NCI-H774 (cell line): ENCODE measurements at regions not wholly inside any gene's neighbourhood (a gene's known extent, or its start where the extent isn't known, plus 50 kb on each side); places are given as distances from the start of the nearest gene placed in this dataset.

ENCODE experiments used
- DNase-seq: peaks from one replicate; lab custom pipeline; 2025; lab: John Stamatoyannopoulos, UW

DNA sequence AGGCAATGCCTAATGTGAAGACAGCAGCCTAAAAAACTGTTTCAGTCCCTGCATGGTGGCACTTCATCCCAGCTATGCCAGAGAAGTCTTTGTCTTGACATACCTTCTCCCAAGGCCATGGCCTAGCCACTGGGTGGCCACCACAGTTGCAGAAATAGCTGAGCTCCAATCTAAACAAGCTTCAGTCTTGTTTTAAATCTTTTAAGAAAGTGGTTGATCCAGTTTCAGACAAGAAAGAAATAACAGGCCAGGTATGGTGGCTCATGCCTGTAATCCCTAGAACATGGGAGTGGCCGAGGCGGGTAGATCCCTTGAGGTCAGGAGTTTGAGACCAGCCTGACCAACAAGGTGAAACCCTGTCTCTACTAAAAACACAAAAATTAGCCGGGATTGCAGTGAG is 600.0 kb upstream of the PLXNA2 start:
- DNase-seq = no peak

DNA sequence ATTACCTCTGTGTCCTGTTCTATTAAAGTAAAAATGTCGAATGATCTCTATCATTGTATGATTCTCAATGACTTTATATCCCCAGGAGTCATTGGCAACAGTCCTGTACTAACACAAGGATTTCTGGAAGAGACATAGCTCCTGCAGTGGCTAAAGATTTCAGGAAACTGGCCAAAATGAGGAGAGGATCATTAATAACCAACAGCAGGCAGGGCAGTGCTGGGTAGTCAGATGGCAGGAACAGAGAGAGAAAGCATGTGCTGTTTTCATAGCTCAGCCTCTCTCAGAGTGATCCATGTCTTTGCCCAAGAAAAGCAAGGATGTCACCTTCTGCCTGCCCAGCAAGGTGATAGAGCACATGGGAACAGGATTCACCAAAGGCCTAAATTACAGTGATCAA is 604.7 kb upstream of the PLXNA2 start:
- DNase-seq = no peak

GRCh38 chr1:208850442-208850841 is 606.3 kb upstream of the PLXNA2 start:
- no peak for DNase-seq

- DNase-seq = no peak
These were observed 607.2 kb upstream of the PLXNA2 start for GRCh38 chr1:208851366-208851765.

DNA sequence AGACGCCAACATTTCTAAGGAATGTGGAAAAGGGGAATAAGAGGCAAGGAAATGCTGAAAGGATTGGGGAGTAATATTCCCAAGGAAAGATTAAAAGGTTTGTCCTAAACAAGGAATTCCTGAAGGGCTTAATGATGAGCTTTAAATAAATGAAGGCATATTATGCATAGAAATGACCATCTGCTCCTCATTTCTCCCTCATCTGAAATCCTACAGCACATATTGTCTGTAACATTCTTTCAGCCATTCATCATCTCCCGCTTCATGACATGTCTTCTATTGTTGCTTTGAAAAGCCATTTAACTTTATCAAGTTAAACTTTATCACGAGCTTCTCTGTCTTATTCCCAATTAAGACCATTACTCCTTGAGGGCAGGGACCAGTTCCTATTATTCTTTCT is 608.7 kb upstream of the PLXNA2 start:
- no peak for DNase-seq

DNA sequence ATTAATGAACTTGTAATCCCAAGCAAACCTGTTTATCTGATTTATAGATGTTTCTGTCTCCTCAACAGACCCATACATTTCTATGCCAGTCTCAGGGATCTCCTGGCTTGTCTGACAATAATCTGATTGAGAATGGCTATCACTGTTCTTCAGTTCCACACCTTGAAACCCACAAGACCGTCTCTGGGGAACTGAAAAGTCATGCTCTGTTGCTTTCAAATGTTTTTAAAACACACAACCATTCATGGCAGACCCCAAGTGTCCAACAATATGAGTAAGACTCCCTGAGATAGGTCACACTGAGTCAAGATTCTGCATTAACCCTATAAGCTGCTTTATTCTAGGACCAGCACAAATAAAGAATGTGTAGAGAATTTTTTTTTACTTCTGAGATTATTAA is 611.2 kb upstream of the PLXNA2 start:
- DNase-seq = no peak

DNA sequence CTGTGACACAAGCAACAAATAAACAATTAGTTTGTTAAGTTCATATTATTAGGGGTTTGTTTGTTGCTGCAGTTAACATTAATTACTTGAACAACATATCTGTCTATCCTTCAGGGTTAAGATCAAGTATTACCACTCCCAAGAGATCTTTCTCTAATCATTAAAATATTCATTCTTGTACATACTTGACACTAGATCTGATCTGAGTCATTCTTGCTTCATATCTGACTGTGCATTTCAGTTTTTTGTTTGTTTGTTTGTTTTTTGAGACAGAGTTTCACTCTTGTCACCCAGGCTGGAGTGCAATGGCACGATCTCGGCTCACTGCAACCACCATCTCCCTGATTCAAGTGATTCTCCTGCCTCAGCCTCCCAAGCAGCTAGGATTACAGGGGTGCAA is 613.3 kb upstream of the PLXNA2 start:
- no peak for DNase-seq

- DNase-seq = no peak
These were observed 614.6 kb upstream of the PLXNA2 start for GRCh38 chr1:208858738-208859137.

GRCh38 chr1:208864366-208864965 is 620.3 kb upstream of the PLXNA2 start:
- no peak for DNase-seq

- DNase-seq = no peak
These were observed 622.3 kb upstream of the PLXNA2 start for GRCh38 chr1:208866386-208866955.

- no peak for DNase-seq
These were observed 624.4 kb upstream of the PLXNA2 start for GRCh38 chr1:208868554-208868953.

DNA sequence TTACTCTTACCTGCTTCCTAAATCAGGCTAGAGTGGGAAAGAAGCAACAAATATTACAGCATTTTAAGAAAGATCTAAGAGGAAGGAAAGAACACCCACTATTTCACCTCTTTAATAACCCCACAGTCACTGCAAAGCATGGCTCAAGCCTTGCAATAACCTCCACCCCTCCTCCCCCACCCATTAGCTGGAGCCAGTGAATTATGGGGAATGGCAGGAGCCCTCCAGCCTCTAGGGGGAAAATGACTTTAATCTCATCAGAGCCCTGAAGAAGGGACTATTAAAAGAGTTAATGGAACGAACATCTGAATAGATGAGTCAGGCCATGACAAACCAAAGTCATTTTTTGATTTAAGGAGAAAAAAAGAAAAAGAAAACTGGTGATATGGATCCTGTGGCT is 630.7 kb upstream of the PLXNA2 start:
- no peak for DNase-seq

GRCh38 chr1:208879022-208879421 is 634.8 kb upstream of the PLXNA2 start:
- no peak for DNase-seq

- no peak for DNase-seq
These were observed 636.4 kb upstream of the PLXNA2 start for GRCh38 chr1:208880433-208881100.

DNA sequence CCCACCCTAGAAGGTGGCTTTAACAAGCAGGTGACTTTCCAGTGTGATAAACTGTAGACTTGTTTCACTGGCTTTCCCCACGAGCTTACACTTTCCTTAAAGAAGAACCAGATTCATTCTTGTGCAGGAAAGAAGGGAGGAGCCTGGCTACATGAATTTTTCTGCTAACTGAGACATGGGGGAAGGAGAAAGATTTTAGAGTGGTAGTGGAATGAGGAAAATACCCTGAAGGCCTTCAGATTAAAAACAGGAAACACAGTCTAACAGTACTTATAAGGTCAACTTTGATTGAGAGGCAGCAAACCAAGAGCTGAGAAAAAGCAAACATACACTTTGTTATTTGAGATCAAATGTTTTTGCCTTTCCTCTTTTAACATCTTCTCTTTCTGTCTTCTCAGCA is 640.9 kb upstream of the PLXNA2 start:
- DNase-seq = no peak

- no peak for DNase-seq
These were observed 641.5 kb upstream of the PLXNA2 start for GRCh38 chr1:208885650-208886049.

DNA sequence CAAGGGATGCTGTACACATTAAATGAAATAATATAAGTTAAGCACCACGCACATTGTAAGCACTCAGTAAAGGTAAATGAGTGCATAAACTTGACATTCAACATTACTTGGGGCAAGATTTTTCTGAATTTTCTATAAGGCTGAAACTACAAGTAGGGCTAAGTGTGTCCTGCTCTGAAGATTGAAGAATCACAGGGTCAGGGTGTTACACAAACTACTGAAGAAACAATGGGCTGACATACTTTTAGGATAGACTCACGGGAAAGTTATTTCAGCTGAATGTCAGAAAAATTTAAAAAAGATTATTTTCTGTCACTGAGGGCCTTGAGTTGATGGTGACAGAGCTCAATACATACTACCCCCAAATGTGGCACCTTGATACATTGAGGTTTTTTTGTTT is 644.2 kb upstream of the PLXNA2 start:
- DNase-seq = no peak

GRCh38 chr1:208892147-208892546 is 648.0 kb upstream of the PLXNA2 start:
- DNase-seq = no peak

DNA sequence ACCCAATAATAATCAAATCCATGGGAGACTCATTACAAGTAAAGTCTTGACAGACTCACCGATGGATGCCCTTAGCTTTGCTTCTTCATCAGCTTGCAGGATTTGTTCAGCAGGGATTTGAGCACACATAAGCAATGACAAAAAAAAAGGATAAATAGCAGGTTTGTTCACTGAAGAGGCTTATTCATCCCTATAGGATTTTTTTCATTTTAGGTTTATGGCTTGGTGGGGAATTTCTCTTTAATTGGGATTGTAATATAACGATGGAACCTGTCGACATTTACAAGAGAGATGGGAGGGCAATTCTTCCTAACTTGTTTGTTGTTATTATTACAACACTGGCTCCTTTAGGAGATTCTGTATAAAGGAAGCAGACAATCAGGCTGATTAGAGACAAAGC is 649.1 kb upstream of the PLXNA2 start:
- DNase-seq = no peak

DNA sequence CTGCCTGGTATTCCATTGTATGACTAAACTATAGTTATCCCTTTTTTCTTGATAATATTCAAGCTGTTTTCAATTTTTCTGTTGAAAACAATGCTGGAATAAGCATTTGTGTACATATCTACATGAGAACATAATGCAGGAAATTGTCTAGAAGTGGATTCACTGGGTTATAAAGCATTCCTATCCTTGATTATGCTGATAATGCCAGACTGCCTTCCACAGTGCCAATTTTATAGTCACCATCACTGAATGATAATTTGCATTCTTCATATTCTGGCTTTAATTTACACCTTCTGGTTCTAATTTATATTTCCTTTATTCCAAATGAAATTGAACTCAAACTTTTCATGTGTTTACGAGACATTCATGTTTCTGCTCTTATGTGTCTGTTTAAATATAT is 651.0 kb upstream of the PLXNA2 start:
- DNase-seq = no peak

GRCh38 chr1:208895820-208896219 is 651.6 kb upstream of the PLXNA2 start:
- no peak for DNase-seq

GRCh38 chr1:208896768-208897167 is 652.6 kb upstream of the PLXNA2 start:
- DNase-seq = no peak

DNA sequence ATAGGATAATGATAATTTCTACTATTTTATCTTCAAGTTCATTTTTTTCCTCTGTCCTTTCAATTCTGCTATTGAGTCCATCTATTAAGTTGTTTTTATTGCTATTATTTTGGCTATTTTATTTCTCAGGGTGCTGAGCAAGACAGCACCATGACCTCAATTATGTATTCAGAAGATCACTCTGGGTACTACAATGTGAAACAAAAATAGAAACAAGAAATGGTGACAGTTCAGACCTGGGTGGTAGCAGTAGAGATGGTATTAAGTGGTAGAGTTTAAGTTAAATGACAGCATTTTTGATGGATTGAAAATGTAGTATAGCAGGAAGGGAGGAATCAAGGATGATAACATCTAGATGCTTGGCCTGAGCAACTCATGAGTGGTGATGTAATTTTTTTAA is 655.3 kb upstream of the PLXNA2 start:
- no peak for DNase-seq
